Neutrophil (primary cell): ENCODE measurements at regions not wholly inside any gene's neighbourhood (a gene's known extent, or its start where the extent isn't known, plus 50 kb on each side); places are given as distances from the start of the nearest gene placed in this dataset.

Experiments used
- H3K27ac ChIP-seq: fragments of 200-600 bp; sonication (generic); 2 replicates; pipeline ENCODE4 v1.5.1; 2016; ENCODE audit warnings: mild to moderate bottlenecking, moderate library complexity
- H3K27me3 ChIP-seq: fragments of 200-600 bp; sonication (generic); 2 replicates; pipeline ENCODE4 v1.6.0; 2016; ENCODE audit warnings: mild to moderate bottlenecking
- H3K36me3 ChIP-seq: fragments of 200-600 bp; sonication (generic); 2 replicates; pipeline ENCODE4 v1.5.1; 2017
- H3K4me1 ChIP-seq, 2 experiments: fragments of 200-600 bp in 1 of 2; sonication (generic) in 1 of 2; 1 replicate in 1 of 2; 2 replicates in 1 of 2; pipeline versions ENCODE4 v1.5.1 to v1.6.1; 2013 to 2016; ENCODE audit warnings: low read depth in 1 of 2, low read length in 1 of 2, mild to moderate bottlenecking in 1 of 2, moderate library complexity in 1 of 2; ENCODE audit not compliant: control insufficient read depth in 1 of 2, insufficient read depth in 1 of 2
- H3K4me3 ChIP-seq, 2 experiments: fragments of 200-600 bp in 1 of 2; sonication (generic) in 1 of 2; 1 replicate in 1 of 2; 2 replicates in 1 of 2; pipeline ENCODE4 v1.5.1; 2013 to 2016; ENCODE audit warnings: low read depth in 1 of 2, low read length in 1 of 2, mild to moderate bottlenecking in 1 of 2, moderate library complexity in 1 of 2
- H3K9me3 ChIP-seq: fragments of 200-600 bp; sonication (generic); 2 replicates; pipeline ENCODE4 v1.5.1; 2016
- CTCF ChIP-seq: fragments of 200-600 bp; sonication (generic); IDR thresholded peaks from 2 replicates; pipeline ENCODE4 v1.5.1; 2016; ENCODE audit warnings: antibody characterized with exemption

GRCh38 chr11:116129456-116129855 is 625.2 kb upstream of the CADM1 start:
- no peak for TF ChIP-seq CTCF
- Histone ChIP-seq H3K4me1 (no peaks in the 10 kb centered on the region), H3K4me3 (no peak overlapping the region), H3K27ac (no peak overlapping the region), H3K36me3 (no peaks in the 10 kb centered on the region), H3K27me3 (no peaks in the 10 kb centered on the region), H3K9me3 (no peaks in the 10 kb centered on the region)

- Histone ChIP-seq H3K36me3 (no peaks in the 10 kb centered on the region), H3K27ac (no peak overlapping the region), H3K27me3 (no peaks in the 10 kb centered on the region), H3K4me3 (no peak overlapping the region), H3K9me3 (no peaks in the 10 kb centered on the region), H3K4me1 (no peaks in the 10 kb centered on the region)
- TF ChIP-seq CTCF = no peak
These were observed 622.3 kb upstream of the CADM1 start for GRCh38 chr11:116126562-116126961.

GRCh38 chr11:116124922-116125714 is 620.9 kb upstream of the CADM1 start:
- H3K36me3 ChIP-seq = no peaks in the 10 kb centered on the region
- TF ChIP-seq CTCF = no peak
- H3K4me1 ChIP-seq = no peaks in the 10 kb centered on the region
- no peak overlapping the region for H3K4me3 ChIP-seq
- no peaks in the 10 kb centered on the region for H3K27me3 ChIP-seq
- no peaks in the 10 kb centered on the region for H3K9me3 ChIP-seq
- H3K27ac ChIP-seq = no peak overlapping the region

- no peaks in the 10 kb centered on the region for H3K27me3 ChIP-seq
- no peak overlapping the region for H3K27ac ChIP-seq
- H3K4me1 ChIP-seq = no peaks in the 10 kb centered on the region
- no peaks in the 10 kb centered on the region for H3K9me3 ChIP-seq
- H3K36me3 ChIP-seq = no peaks in the 10 kb centered on the region
- H3K4me3 ChIP-seq = no peak overlapping the region
- no peak for TF ChIP-seq CTCF
These were observed 619.5 kb upstream of the CADM1 start for GRCh38 chr11:116123739-116124138.

- Histone ChIP-seq H3K9me3 (no peaks in the 10 kb centered on the region), H3K36me3 (no peaks in the 10 kb centered on the region), H3K4me1 (no peaks in the 10 kb centered on the region), H3K4me3 (no peak overlapping the region), H3K27me3 (no peaks in the 10 kb centered on the region), H3K27ac (no peak overlapping the region)
- no peak for TF ChIP-seq CTCF
These were observed 618.7 kb upstream of the CADM1 start for GRCh38 chr11:116122697-116123472.
